Fibroblast of skin of right biceps (primary cell): ENCODE measurements at regions not wholly inside any gene's neighbourhood (a gene's known extent, or its start where the extent isn't known, plus 50 kb on each side); places are given as distances from the start of the nearest gene placed in this dataset.
"Not testable (repeated sequence)": the region's sequence is repeated elsewhere in the genome, so short reads cannot be mapped to it uniquely, and the experiment has no call there.

Experiments used
- DNase-seq: peaks from one replicate; pipeline ENCODE4 v3.0.0-alpha.2; 2013

- DNase-seq, result no peak
These were observed 117.3 kb downstream of the DLEU7 start for GRCh38 chr13:50726164-50726563.

DNA sequence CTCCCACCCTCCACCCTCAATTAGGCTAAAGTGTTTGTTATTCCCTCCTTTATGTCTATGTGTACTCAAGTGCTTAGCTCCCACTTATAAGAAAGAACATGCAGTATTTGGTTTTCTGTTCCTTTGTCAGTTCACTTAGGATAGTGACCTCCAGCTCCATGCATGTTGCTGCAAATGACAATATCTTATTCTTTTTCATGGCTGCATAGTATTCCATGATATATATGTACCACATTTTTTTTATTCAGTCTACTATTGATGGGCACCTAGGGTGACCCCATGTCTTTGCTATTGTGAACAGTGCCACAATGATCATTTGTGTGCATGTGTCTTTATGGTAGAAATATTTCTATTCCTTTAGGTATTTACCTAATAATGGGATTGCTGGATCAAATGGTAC is 114.3 kb downstream of the DLEU7 start:
- DNase-seq, result no peak

- DNase-seq, result no peak
These were observed 112.8 kb downstream of the DLEU7 start for GRCh38 chr13:50730496-50731351.

GRCh38 chr13:50731400-50731799 is 112.1 kb downstream of the DLEU7 start:
- DNase-seq, result peak; percentile 56

DNA sequence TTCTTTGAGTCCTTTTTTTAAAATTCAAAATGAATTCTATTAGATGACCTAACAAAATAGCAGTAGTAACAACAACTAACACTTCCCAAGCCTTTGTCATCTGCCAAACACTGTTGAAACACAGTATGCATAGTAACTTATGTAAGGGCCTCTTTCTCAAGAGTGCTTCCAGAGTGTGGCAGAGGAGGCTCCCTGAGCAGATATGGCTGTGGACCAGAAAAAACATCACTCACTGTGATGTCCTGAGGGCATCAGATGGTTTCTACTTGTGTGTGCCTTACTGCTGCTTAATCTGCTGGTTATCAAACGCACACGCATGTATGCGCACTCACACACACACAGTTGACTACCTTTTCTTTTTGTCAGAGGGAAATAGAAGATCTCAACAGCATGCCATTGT is 110.8 kb downstream of the DLEU7 start:
- peak; percentile 39 for DNase-seq

GRCh38 chr13:50733392-50733791 is 110.1 kb downstream of the DLEU7 start:
- DNase-seq, result no peak

DNA sequence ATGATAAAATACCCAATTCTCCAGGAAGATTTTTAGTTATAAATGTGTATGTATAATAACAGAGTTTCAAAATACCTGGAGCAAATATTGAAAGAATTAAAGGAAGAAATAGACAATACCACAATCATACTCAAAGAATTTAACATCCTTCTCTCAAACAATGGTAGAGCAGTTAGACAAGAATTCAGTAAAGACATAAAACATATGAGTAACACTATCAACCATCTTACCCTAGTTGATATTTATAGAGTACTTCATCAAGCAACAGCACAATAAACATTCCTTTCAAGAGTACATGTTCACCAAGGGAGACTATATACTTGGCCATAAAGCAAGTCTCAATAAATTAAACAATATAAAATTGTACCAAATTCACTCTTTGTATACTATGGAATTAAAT is 108.4 kb downstream of the DLEU7 start:
- peak; percentile 34 for DNase-seq

- peak; percentile 43 for DNase-seq
These were observed 103.3 kb downstream of the DLEU7 start for GRCh38 chr13:50740052-50740741.

DNA sequence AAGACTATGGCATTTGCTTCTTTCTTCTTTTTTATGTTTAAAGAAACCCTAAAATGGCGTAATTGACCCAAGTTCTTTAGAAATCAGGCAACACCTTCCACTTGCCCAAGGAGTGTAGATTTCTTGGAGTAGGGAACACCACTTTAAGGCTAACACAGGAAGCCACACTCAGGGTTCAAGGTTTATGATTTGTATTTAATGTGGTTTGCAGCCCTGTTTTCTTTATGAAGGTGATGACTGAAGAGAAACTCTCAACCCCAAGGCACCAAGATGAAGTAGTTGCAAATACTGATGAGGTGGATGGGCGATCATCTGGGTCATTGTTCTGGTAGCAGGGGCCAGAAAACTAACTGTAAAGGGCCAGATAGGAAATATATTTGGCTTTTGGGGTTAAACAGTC is 101.1 kb downstream of the DLEU7 start:
- no peak for DNase-seq

DNA sequence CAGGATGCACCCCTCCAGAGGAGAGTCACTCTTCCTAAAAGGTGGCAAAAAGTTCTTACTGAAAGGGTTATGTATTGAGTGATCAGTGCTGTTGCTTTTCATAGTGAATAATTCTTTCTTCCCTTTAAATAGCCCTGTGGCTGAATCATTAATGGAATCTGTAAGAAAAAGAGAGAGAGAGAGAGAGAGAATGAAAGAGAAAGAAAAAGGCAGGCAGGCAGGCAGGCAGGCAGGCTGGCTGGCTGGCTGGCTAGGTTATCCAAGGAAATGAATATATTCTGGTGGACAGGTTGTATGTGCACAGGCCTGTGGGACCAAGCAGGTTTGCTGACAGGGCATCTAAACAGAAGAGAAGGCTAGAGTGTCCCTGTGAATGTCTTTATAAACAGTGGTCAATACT is 100.5 kb downstream of the DLEU7 start:
- no peak for DNase-seq

GRCh38 chr13:50744116-50744660 is 99.3 kb downstream of the DLEU7 start:
- no peak for DNase-seq

DNA sequence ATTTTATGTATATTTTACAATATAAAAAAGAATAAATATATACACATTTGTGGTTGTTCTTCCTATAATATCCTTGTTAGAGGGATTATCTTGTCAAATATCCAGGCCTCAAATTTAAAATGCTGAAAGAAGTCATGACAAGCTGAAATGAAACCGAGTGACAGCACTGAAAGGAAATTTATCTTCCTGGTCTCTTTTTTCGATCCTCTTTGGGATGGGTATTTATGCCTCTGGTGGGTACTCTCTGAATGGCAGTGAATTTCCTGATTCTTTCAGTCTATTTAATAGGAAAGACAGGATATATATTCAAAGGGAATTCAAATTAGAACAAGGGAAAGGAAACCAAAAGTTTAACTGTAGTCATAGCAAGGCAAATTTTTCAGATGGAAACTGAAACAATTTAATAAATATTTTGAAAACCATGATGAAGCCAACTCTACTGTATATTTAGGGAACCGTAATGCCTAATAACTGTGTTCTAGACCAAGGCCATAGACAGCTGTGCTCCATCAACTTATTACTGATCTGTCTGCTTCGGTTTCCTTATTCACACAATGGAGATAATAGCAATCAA is 97.9 kb downstream of the DLEU7 start:
- DNase-seq, result no peak

GRCh38 chr13:50747737-50748350 is 95.6 kb downstream of the DLEU7 start:
- no peak for DNase-seq

- not testable (repeated sequence) for DNase-seq
These were observed 90.3 kb downstream of the DLEU7 start for GRCh38 chr13:50753221-50753620.

GRCh38 chr13:50755862-50756685 is 87.4 kb downstream of the DLEU7 start:
- DNase-seq, result not testable (repeated sequence)

- DNase-seq, result no peak
These were observed 86.5 kb downstream of the DLEU7 start for GRCh38 chr13:50757008-50757407.

DNA sequence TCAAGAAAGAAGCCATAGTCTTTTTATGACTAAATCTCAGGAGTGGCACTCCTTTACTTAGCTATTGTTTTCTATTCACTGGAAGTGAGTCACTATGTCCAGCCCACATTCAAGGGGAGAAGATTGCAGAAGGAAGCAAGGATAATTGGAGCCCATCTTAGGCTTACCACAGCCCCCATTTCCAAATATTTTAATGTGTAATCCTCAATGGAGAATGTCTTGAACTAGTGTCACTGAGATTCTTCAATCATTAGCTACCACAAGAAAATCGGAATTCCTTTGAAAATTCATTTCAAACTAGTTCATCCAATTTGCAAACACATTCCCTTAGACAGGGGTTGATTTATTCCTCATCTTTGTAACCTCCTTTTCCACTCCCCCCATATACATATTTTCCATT is 84.7 kb downstream of the DLEU7 start:
- peak; percentile 81 for DNase-seq

- DNase-seq, result peak; percentile 70
These were observed 82.7 kb downstream of the DLEU7 start for GRCh38 chr13:50760751-50761150.

DNA sequence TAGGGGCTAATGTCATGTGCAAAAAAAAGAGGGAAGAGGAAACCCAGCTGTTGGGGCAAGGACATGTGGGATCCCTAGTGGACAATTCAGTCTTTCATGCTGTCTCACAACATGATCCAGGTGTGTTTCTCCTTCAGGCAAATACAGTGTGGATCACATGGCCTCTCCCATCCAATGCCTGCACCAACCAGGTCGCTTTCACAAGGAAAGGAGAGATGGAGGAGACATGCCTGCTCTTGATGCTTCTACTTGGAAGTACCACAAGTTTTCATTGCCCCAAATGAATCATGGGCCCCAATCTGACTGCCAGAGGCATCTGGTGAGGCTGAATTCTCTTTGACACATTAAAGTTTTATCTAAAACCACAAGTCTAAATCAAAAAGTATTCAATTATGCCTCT is 82.1 kb downstream of the DLEU7 start:
- no peak for DNase-seq

GRCh38 chr13:50762969-50763567 is 80.4 kb downstream of the DLEU7 start:
- no peak for DNase-seq

- no peak for DNase-seq
These were observed 77.5 kb downstream of the DLEU7 start for GRCh38 chr13:50766013-50766412.

- no peak for DNase-seq
These were observed 76.8 kb downstream of the DLEU7 start for GRCh38 chr13:50766695-50767094.
